GM23338 (cell line): ENCODE measurements at regions not wholly inside any gene's neighbourhood (a gene's known extent, or its start where the extent isn't known, plus 50 kb on each side); places are given as distances from the start of the nearest gene placed in this dataset.

Source experiments
- CTCF ChIP-seq, 2 experiments: fragments of 200-600 bp in 1 of 2; sonication (generic) in 1 of 2; conservative IDR thresholded peaks; 2 replicates each; pipeline versions ENCODE4 v1.5.1 to v1.6.1; 2016 to 2017; ENCODE audit warnings: antibody characterized with exemption in 2 of 2, low read depth in 2 of 2, mild to moderate bottlenecking in 2 of 2, moderate library complexity in 1 of 2
- NANOG ChIP-seq: IDR thresholded peaks from 2 replicates; pipeline ENCODE4 v1.6.1; 2016; ENCODE audit warnings: antibody characterized with exemption, borderline replicate concordance
- REST ChIP-seq: IDR thresholded peaks from one replicate; pipeline ENCODE4 v1.6.1; 2018; ENCODE audit warnings: antibody characterized with exemption; ENCODE audit not compliant: unreplicated experiment
- ZNF331 ChIP-seq: fragments of 250-450 bp; sonication (Bioruptor Pico); IDR thresholded peaks from 2 replicates; pipeline ENCODE4 v1.5.0; 2020; ENCODE audit warnings: low read depth, mild to moderate bottlenecking, moderate library complexity
- ZNF462 ChIP-seq: fragments of 250-450 bp; sonication (Bioruptor Pico); IDR thresholded peaks from 2 replicates; pipeline ENCODE4 v1.5.0; 2020; ENCODE audit warnings: mild to moderate bottlenecking, moderate library complexity

- TF ChIP-seq ZNF462 (CRISPR knock-in tag): no peak
- TF ChIP-seq REST: no peak
- TF ChIP-seq CTCF (conservative IDR thresholded peaks at IDR 0.05; ENCODE audit: low read depth in 2 of 2): no peak
- no peak for TF ChIP-seq ZNF331 (CRISPR knock-in tag)
- TF ChIP-seq NANOG: no peak
Measured at GRCh38 chr6:168877821-168878282, 375.8 kb downstream of the THBS2 start (continued).
